Loucy (cell line): ENCODE measurements at regions not wholly inside any gene's neighbourhood (a gene's known extent, or its start where the extent isn't known, plus 50 kb on each side); places are given as distances from the start of the nearest gene placed in this dataset.

Experiments
- H2AFZ ChIP-seq: fragments of 200-600 bp; sonication (generic); 2 replicates; pipeline ENCODE4 v1.6.0; 2016; ENCODE audit warnings: antibody characterized with exemption, mild to moderate bottlenecking, low read length, moderate library complexity
- H3F3A ChIP-seq: fragments of 200-600 bp; 2 replicates; pipeline ENCODE4 v1.6.0; 2016; ENCODE audit warnings: antibody characterized with exemption, low read depth, mild to moderate bottlenecking
- H3K27me3 ChIP-seq: fragments of 200-600 bp; sonication (generic); 2 replicates; pipeline ENCODE4 v1.6.1; 2014; ENCODE audit warnings: low read length, mild to moderate bottlenecking; ENCODE audit not compliant: insufficient read depth, poor library complexity, severe bottlenecking
- H3K36me3 ChIP-seq: fragments of 200-600 bp; sonication (generic); 2 replicates; pipeline ENCODE4 v1.6.1; 2016; ENCODE audit warnings: low read length; ENCODE audit not compliant: insufficient read depth
- H3K4me1 ChIP-seq: fragments of 200-600 bp; sonication (generic); 2 replicates; pipeline ENCODE4 v1.5.1; 2014; ENCODE audit warnings: low read length, mild to moderate bottlenecking; ENCODE audit not compliant: insufficient read depth, poor library complexity, severe bottlenecking
- H3K4me2 ChIP-seq: fragments of 200-600 bp; sonication (generic); 2 replicates; pipeline ENCODE4 v1.6.0; 2014; ENCODE audit warnings: antibody characterized with exemption, low read length, low read depth, mild to moderate bottlenecking; ENCODE audit not compliant: poor library complexity, severe bottlenecking
- H3K4me3 ChIP-seq: fragments of 200-600 bp; sonication (generic); 2 replicates; pipeline ENCODE4 v1.5.1; 2014; ENCODE audit warnings: low read length, mild to moderate bottlenecking, mixed read lengths; ENCODE audit not compliant: poor library complexity, severe bottlenecking
- H3K79me2 ChIP-seq: fragments of 200-600 bp; sonication (generic); 2 replicates; pipeline ENCODE4 v1.6.1; 2014; ENCODE audit warnings: low read length; ENCODE audit not compliant: insufficient read depth
- H3K9ac ChIP-seq: fragments of 200-600 bp; sonication (generic); 2 replicates; pipeline ENCODE4 v1.6.0; 2014; ENCODE audit warnings: mild to moderate bottlenecking, low read depth, low read length, moderate library complexity; ENCODE audit not compliant: poor library complexity, severe bottlenecking
- H3K9me2 ChIP-seq: fragments of 200-600 bp; sonication (generic); replicated peaks from 2 replicates; pipeline ENCODE4 v1.6.1; 2016; ENCODE audit warnings: low read depth, low read length, mixed read lengths
- H3K9me3 ChIP-seq: fragments of 200-600 bp; sonication (generic); 2 replicates; pipeline ENCODE4 v1.6.1; 2014; ENCODE audit warnings: mild to moderate bottlenecking, antibody characterized with exemption, low read length, low read depth; ENCODE audit not compliant: insufficient read depth
- H4K20me1 ChIP-seq: fragments of 200-600 bp; sonication (generic); 2 replicates; pipeline ENCODE4 v1.6.0; 2014; ENCODE audit warnings: antibody characterized with exemption, low read length, mild to moderate bottlenecking; ENCODE audit not compliant: insufficient read depth, poor library complexity, severe bottlenecking
- CTCF ChIP-seq: fragments of 200-600 bp; sonication (generic); conservative IDR thresholded peaks from 2 replicates; pipeline ENCODE4 v1.5.1; 2014; ENCODE audit warnings: mild to moderate bottlenecking, antibody characterized with exemption, low read length
- EZH2phosphoT487 ChIP-seq: fragments of 200-600 bp; IDR thresholded peaks from 2 replicates; pipeline ENCODE4 v1.6.1; 2018; ENCODE audit warnings: antibody characterized with exemption, mild to moderate bottlenecking, moderate library complexity, borderline replicate concordance

GRCh38 chr10:78504181-78504580 is 470.5 kb downstream of the RPS24 start:
- Histone ChIP-seq H3K27me3 (no peaks in the 10 kb centered on the region), H3F3A (no peaks in the 10 kb centered on the region; the same call in 1 of the 2 replicates), H3K4me2 (no peak overlapping the region), H3K36me3 (no peaks in the 10 kb centered on the region), H3K79me2 (no peaks in the 10 kb centered on the region), H4K20me1 (no peaks in the 10 kb centered on the region), H3K9me2 (no peaks in the 10 kb centered on the region), H3K4me1 (peaks cover 16% of the 10 kb centered on the region), H2AFZ (no peak overlapping the region), H3K9me3 (no peaks in the 10 kb centered on the region), H3K9ac (no peak overlapping the region), H3K4me3 (no peak overlapping the region)
- TF ChIP-seq EZH2phosphoT487 (no peak), CTCF (no peak)

GRCh38 chr10:78505657-78506056 is 472.0 kb downstream of the RPS24 start:
- Histone ChIP-seq H3K9me2 (no peaks in the 10 kb centered on the region), H4K20me1 (no peaks in the 10 kb centered on the region), H3K27me3 (no peaks in the 10 kb centered on the region), H3F3A (no peaks in the 10 kb centered on the region; the same call in 1 of the 2 replicates), H3K9me3 (no peaks in the 10 kb centered on the region), H3K4me2 (no peak overlapping the region), H2AFZ (no peak overlapping the region), H3K4me1 (peaks cover 16% of the 10 kb centered on the region), H3K36me3 (no peaks in the 10 kb centered on the region), H3K4me3 (no peak overlapping the region), H3K9ac (no peak overlapping the region), H3K79me2 (no peaks in the 10 kb centered on the region)
- TF ChIP-seq EZH2phosphoT487 (no peak), CTCF (no peak)

- H3K4me1 ChIP-seq, result peaks cover 15% of the 10 kb centered on the region
- H3F3A ChIP-seq, result no peaks in the 10 kb centered on the region; the same call in 1 of the 2 replicates
- H3K36me3 ChIP-seq, result no peaks in the 10 kb centered on the region
- no peaks in the 10 kb centered on the region for H3K27me3 ChIP-seq
- H3K9me2 ChIP-seq, result no peaks in the 10 kb centered on the region
- no peak overlapping the region for H3K4me2 ChIP-seq
- no peaks in the 10 kb centered on the region for H3K79me2 ChIP-seq
- no peak overlapping the region for H3K4me3 ChIP-seq
- H3K9ac ChIP-seq, result no peak overlapping the region
- no peak overlapping the region for H2AFZ ChIP-seq
- H4K20me1 ChIP-seq, result no peaks in the 10 kb centered on the region
- H3K9me3 ChIP-seq, result no peaks in the 10 kb centered on the region
- no peak for TF ChIP-seq EZH2phosphoT487
These were observed 473.0 kb downstream of the RPS24 start for GRCh38 chr10:78506614-78507013.

- H3K4me3 ChIP-seq, result no peak overlapping the region
- H3K9ac ChIP-seq, result no peak overlapping the region
- no peak overlapping the region for H3K4me2 ChIP-seq
- no peaks in the 10 kb centered on the region for H3K79me2 ChIP-seq
- no peaks in the 10 kb centered on the region for H4K20me1 ChIP-seq
- H3K9me3 ChIP-seq, result no peaks in the 10 kb centered on the region
- no peaks in the 10 kb centered on the region for H3F3A ChIP-seq
- H3K36me3 ChIP-seq, result no peaks in the 10 kb centered on the region
- H3K9me2 ChIP-seq, result no peaks in the 10 kb centered on the region
- H2AFZ ChIP-seq, result no peak overlapping the region
- peaks cover 5% of the 10 kb centered on the region for H3K4me1 ChIP-seq
- no peak for TF ChIP-seq EZH2phosphoT487
- no peaks in the 10 kb centered on the region for H3K27me3 ChIP-seq
These were observed 474.0 kb downstream of the RPS24 start for GRCh38 chr10:78507510-78508160.
